ENCODE measurements at regions not wholly inside any gene's neighbourhood (a gene's known extent, or its start where the extent isn't known, plus 50 kb on each side); places are given as distances from the start of the nearest gene placed in this dataset.

DNA sequence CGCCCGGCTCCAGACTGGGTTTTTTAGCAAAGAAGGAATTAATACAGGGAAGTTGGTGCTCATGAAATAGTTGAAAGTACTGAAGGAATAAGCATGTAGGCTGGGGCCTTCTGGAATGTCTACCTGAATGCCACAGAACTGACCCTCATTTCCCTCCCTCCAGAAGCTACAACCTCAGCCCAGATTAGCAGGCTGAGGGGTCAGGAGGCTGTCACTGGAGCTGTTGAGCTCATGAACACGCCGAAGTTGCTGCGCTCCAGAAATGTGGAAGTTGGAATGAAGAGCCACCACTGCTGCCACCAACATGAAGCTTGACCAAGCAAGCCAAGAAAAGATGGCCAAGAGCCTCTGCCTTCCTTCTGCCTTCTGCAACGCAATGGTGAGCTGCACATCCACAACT lies 52.2 kb upstream of the KMT2E start:
- TF ChIP-seq, protein P1, sequence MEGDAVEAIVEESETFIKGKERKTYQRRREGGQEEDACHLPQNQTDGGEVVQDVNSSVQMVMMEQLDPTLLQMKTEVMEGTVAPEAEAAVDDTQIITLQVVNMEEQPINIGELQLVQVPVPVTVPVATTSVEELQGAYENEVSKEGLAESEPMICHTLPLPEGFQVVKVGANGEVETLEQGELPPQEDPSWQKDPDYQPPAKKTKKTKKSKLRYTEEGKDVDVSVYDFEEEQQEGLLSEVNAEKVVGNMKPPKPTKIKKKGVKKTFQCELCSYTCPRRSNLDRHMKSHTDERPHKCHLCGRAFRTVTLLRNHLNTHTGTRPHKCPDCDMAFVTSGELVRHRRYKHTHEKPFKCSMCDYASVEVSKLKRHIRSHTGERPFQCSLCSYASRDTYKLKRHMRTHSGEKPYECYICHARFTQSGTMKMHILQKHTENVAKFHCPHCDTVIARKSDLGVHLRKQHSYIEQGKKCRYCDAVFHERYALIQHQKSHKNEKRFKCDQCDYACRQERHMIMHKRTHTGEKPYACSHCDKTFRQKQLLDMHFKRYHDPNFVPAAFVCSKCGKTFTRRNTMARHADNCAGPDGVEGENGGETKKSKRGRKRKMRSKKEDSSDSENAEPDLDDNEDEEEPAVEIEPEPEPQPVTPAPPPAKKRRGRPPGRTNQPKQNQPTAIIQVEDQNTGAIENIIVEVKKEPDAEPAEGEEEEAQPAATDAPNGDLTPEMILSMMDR (IDR thresholded peaks at IDR 0.05; ENCODE audit: low read length) = no peak
- no peak for TF ChIP-seq EZH2 (IDR thresholded peaks at IDR 0.05; ENCODE audit: borderline replicate concordance, low read length)
